ENCODE measurements at regions not wholly inside any gene's neighbourhood (a gene's known extent, or its start where the extent isn't known, plus 50 kb on each side); places are given as distances from the start of the nearest gene placed in this dataset.

GRCh38 chr4:15370296-15370695, 57.5 kb upstream of the C1QTNF7 start:
- no peak for TF ChIP-seq CTCF (conservative IDR thresholded peaks at IDR 0.05; ENCODE audit: low read depth, low read length)
- TF ChIP-seq EZH2 (IDR thresholded peaks at IDR 0.05; ENCODE audit: borderline replicate concordance, low read depth, low read length, poor library complexity, severe bottlenecking): no peak

Data from A673 (cell line).